ENCODE measurements at regions not wholly inside any gene's neighbourhood (a gene's known extent, or its start where the extent isn't known, plus 50 kb on each side); places are given as distances from the start of the nearest gene placed in this dataset.

DNA sequence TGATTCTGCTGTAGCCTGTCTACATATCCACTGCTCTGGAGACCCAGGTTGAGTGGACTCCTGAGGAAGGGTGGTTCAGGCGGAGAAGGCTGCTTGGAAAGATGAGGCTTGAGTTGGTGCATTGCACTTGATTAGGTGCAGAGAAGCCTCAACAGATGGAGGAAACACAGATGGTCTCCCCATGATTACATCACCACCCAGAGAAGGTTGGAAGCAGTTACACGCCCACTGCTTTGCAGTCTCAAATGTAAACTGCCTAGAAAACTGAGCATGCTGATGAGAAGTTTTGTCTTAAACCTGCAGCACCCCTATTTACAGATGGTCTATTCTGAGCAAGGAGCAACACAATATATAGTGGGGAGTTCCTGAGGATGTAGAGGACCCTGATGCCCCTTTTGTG, 266.6 kb downstream of the PIK3R1 start (continued):
- TF ChIP-seq ETV6 (IDR thresholded peaks at IDR 0.05; ENCODE audit: borderline replicate concordance in 1 of 2, low read depth in 2 of 2, low read length in 1 of 2), result no peak
- no peak for TF ChIP-seq ETV6 (CRISPR knock-in tag; IDR thresholded peaks at IDR 0.05; ENCODE audit: borderline replicate concordance)
- TF ChIP-seq NFIC (IDR thresholded peaks at IDR 0.05), result 0 out of 2 replicates have a peak, but pooled peaks have one; percentile 11
- peak; percentile 58; the same call in 1 of the 2 replicates for TF ChIP-seq TAL1 (IDR thresholded peaks at IDR 0.05)
- no peak for TF ChIP-seq GATAD2A (IDR thresholded peaks at IDR 0.05)
- TF ChIP-seq JUND (IDR thresholded peaks at IDR 0.05; ENCODE audit: borderline replicate concordance, low read depth, low read length), result 0 out of 2 replicates have a peak, but pooled peaks have one; percentile 2
- TF ChIP-seq JUND (tag; IDR thresholded peaks at IDR 0.05; ENCODE audit: borderline replicate concordance, low read depth, low read length), result no peak
- TF ChIP-seq YBX1 (IDR thresholded peaks at IDR 0.05), result no peak

GRCh38 chr5:68484307-68485068, 268.9 kb downstream of the PIK3R1 start:
- H3K9me3 ChIP-seq (replicated peaks; ENCODE audit: control insufficient read depth, insufficient read depth, low read depth, low read length), result no peaks in the 10 kb centered on the region
- H3K9me1 ChIP-seq (ENCODE audit: control insufficient read depth, insufficient read depth, low read length), result no peaks in the 10 kb centered on the region
- H3K4me3 ChIP-seq, result no peak overlapping the region
- intact Hi-C loops (cut with micrococcal nuclease), result no loop called here
- H3K27ac ChIP-seq (ENCODE audit: extremely low read depth, low read depth, low read length), result no peak overlapping the region
- no peak overlapping the region for H2AFZ ChIP-seq (ENCODE audit: low read depth, low read length)
- H3K27me3 ChIP-seq (ENCODE audit: control insufficient read depth in 2 of 2, insufficient read depth in 2 of 2, low read length in 2 of 2), result no peaks in the 10 kb centered on the region
- in situ Hi-C loops (cut with MboI), result no loop called here
- peaks cover 0 to 12% of the 10 kb centered on the region in 2 experiments; a peak in 3 of 5 replicates for H3K4me1 ChIP-seq (replicated peaks in 1 of 2; ENCODE audit: control insufficient read depth in 2 of 2, insufficient read depth in 2 of 2, low read length in 2 of 2)
- FAIRE-seq (no peak), DNase-seq (ENCODE audit: extremely low read depth in 1 of 4, low spot score in 3 of 4) (no peak), ATAC-seq (no peak)
- no peaks in the 10 kb centered on the region for H3K79me2 ChIP-seq (ENCODE audit: control insufficient read depth, insufficient read depth, low read length)
- H3K36me3 ChIP-seq (ENCODE audit: control insufficient read depth, insufficient read depth, low read length), result no peaks in the 10 kb centered on the region
- H3K9ac ChIP-seq (ENCODE audit: insufficient read depth in 1 of 2, low read depth in 2 of 2, low read length in 2 of 2), result no peak overlapping the region
- H3K4me2 ChIP-seq (ENCODE audit: insufficient read depth, low read length), result no peak overlapping the region
- no peaks in the 10 kb centered on the region for H4K20me1 ChIP-seq (replicated peaks; ENCODE audit: control insufficient read depth, insufficient read depth, low read length)
- BruUV-seq (replicated peaks), result no TSS peak
- POLR2A ChIA-PET, result interaction anchor here (0.6 kb wide), 2 partner anchors 10 to 12 kb away, joined by 3 read pairs; no protein-coding TSS in a partner anchor
- 6% methylated on average over 4 of the region's 4 CpGs for WGBS (ENCODE audit: insufficient coverage, low coverage, missing lambda C conversion rate)
- CTCF ChIA-PET (ENCODE audit: low intra/inter-chr PET ratio), result no interaction called here
- TF ChIP-seq GTF3C2 (IDR thresholded peaks at IDR 0.05; ENCODE audit: borderline replicate concordance, extremely low read depth, insufficient read length) (no peak), ZNF551 (CRISPR knock-in tag; IDR thresholded peaks at IDR 0.05) (no peak), ZNF311 (CRISPR knock-in tag; IDR thresholded peaks at IDR 0.05) (no peak)

Measured in K562 (cell line).